HEK293T (cell line): ENCODE measurements at regions not wholly inside any gene's neighbourhood (a gene's known extent, or its start where the extent isn't known, plus 50 kb on each side); places are given as distances from the start of the nearest gene placed in this dataset.

Experiments used
- CTCF ChIA-PET: fragments of 350-600 bp; formaldehyde crosslinking; extraction: SDS; loops from one replicate; lab custom pipeline; 2021; ENCODE audit warnings: antibody characterized with exemption, inconsistent platforms; lab: Yijun Ruan, JAX
- POLR2A ChIA-PET: fragments of 350-600 bp; formaldehyde crosslinking; extraction: SDS; loops from one replicate; lab custom pipeline; 2020; ENCODE audit warnings: antibody characterized with exemption, inconsistent platforms; lab: Yijun Ruan, JAX
- DNase-seq: peaks from one replicate; pipeline ENCODE4 v3.0.0; 2012; ENCODE audit warnings: mixed read lengths; ENCODE audit errors: extremely low spot score
- ARNT ChIP-seq: fragments of 450-650 bp; IDR thresholded peaks from 2 replicates; pipeline ENCODE4 v1.6.1; 2017; ENCODE audit warnings: mild to moderate bottlenecking
- BHLHE40 ChIP-seq: fragments of 450-650 bp; IDR thresholded peaks from 2 replicates; pipeline ENCODE4 v1.6.1; 2016; ENCODE audit warnings: mild to moderate bottlenecking, moderate library complexity, borderline replicate concordance
- CTBP1 ChIP-seq: fragments of 450-650 bp; IDR thresholded peaks from 2 replicates; pipeline ENCODE4 v1.6.1; 2016; ENCODE audit warnings: borderline replicate concordance
- ELF4 ChIP-seq: fragments of 450-650 bp; IDR thresholded peaks from 2 replicates; pipeline ENCODE4 v1.6.1; 2017; ENCODE audit warnings: antibody characterized with exemption
- FOXA1 ChIP-seq: fragments of 450-650 bp; IDR thresholded peaks from 2 replicates; pipeline ENCODE4 v1.6.1; 2016; ENCODE audit warnings: mild to moderate bottlenecking
- FOXK2 ChIP-seq: fragments of 450-650 bp; IDR thresholded peaks from 2 replicates; pipeline ENCODE4 v1.6.1; 2016; ENCODE audit warnings: mild to moderate bottlenecking
- FOXM1 ChIP-seq: fragments of 450-650 bp; IDR thresholded peaks from 2 replicates; pipeline ENCODE4 v1.6.1; 2017; ENCODE audit warnings: mild to moderate bottlenecking, borderline replicate concordance
- HDGF ChIP-seq: fragments of 450-650 bp; IDR thresholded peaks from 2 replicates; pipeline ENCODE4 v1.6.1; 2017; ENCODE audit warnings: antibody characterized with exemption, borderline replicate concordance
- L3MBTL2 ChIP-seq: fragments of 450-650 bp; conservative IDR thresholded peaks from 2 replicates; pipeline ENCODE4 v1.6.1; 2016; ENCODE audit warnings: mild to moderate bottlenecking
- LEF1 ChIP-seq: fragments of 450-650 bp; IDR thresholded peaks from 2 replicates; pipeline ENCODE4 v1.6.1; 2017; ENCODE audit warnings: mild to moderate bottlenecking, borderline replicate concordance
- NFRKB ChIP-seq: fragments of 450-650 bp; IDR thresholded peaks from 2 replicates; pipeline ENCODE4 v1.6.1; 2016; ENCODE audit warnings: mild to moderate bottlenecking, moderate library complexity
- SP1 ChIP-seq: fragments of 450-650 bp; IDR thresholded peaks from 2 replicates; pipeline ENCODE4 v1.6.1; 2017
- SUZ12 ChIP-seq: fragments of 450-650 bp; IDR thresholded peaks from 2 replicates; pipeline ENCODE4 v1.6.1; 2016; ENCODE audit warnings: mild to moderate bottlenecking
- TARDBP ChIP-seq: fragments of 450-650 bp; IDR thresholded peaks from 2 replicates; pipeline ENCODE4 v1.6.1; 2016
- ZNF384 ChIP-seq: fragments of 450-650 bp; IDR thresholded peaks from 2 replicates; pipeline ENCODE4 v1.6.1; 2016
- TF ChIP-seq, protein P1 (sequence below): fragments of 450-650 bp; IDR thresholded peaks from 2 replicates; pipeline ENCODE4 v1.6.1; 2016

DNA sequence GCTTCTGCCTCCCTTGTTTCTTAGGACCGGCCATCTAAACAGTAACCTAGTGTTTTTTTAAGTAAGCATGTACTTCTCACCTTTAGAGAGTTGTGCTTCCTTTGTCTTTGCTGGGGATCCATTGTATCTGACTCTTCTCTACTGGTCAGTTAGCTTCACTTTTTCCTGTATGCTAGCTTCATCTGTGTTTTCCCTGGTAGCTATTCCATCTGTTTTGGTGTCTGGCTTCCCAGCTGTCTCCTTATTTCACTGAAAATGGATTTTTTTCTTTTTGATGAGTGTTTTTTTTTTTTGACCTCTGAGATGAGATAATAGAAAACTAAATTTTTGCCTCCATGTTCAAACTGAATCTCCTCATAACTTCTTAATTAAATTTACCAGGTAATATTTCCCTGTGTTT, 637.0 kb upstream of the SLC10A2 start:
- POLR2A ChIA-PET, result no interaction called here
- TF ChIP-seq FOXK2, result no peak
- TF ChIP-seq ZNF384, result no peak
- TF ChIP-seq LEF1, result no peak
- no peak for TF ChIP-seq NFRKB
- TF ChIP-seq L3MBTL2, result no peak
- no peak for TF ChIP-seq ELF4
- no peak for TF ChIP-seq SP1
- TF ChIP-seq FOXM1, result no peak
- no peak for TF ChIP-seq BHLHE40
- TF ChIP-seq TARDBP, result no peak
- TF ChIP-seq CTBP1, result no peak
- no peak for TF ChIP-seq FOXA1
- TF ChIP-seq ARNT, result no peak
- no peak for TF ChIP-seq SUZ12
- TF ChIP-seq HDGF, result no peak
- CTCF ChIA-PET, result no interaction called here
- no peak for DNase-seq

DNA sequence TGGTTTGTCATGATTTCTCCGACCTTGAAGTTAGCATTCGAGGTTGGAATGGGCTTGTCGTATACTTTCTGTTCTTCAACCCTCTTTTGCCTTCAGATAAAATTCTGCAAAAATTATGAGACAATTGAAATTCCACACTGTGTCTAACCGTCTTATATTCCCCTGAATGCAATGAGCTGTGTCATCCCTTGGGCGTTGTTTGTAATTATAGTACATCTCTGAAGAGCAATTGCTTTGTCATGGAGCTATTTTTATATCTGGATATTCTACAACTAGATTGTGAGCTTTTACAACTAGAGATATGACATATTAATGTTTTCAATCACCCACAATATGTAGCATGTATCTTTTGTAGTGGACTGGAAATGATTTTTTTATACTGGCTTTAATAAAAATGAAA, 631.8 kb upstream of the SLC10A2 start:
- CTCF ChIA-PET, result no interaction called here
- DNase-seq, result no peak
- POLR2A ChIA-PET, result no interaction called here
- no peak for TF ChIP-seq FOXA1
- no peak for TF ChIP-seq SUZ12
- TF ChIP-seq SP1, result no peak
- TF ChIP-seq, protein P1, sequence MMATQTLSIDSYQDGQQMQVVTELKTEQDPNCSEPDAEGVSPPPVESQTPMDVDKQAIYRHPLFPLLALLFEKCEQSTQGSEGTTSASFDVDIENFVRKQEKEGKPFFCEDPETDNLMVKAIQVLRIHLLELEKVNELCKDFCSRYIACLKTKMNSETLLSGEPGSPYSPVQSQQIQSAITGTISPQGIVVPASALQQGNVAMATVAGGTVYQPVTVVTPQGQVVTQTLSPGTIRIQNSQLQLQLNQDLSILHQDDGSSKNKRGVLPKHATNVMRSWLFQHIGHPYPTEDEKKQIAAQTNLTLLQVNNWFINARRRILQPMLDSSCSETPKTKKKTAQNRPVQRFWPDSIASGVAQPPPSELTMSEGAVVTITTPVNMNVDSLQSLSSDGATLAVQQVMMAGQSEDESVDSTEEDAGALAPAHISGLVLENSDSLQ, result no peak
- no peak for TF ChIP-seq ELF4
- no peak for TF ChIP-seq ARNT
- no peak for TF ChIP-seq FOXM1
- no peak for TF ChIP-seq HDGF
- no peak for TF ChIP-seq CTBP1
- no peak for TF ChIP-seq TARDBP
- TF ChIP-seq L3MBTL2, result no peak

DNA sequence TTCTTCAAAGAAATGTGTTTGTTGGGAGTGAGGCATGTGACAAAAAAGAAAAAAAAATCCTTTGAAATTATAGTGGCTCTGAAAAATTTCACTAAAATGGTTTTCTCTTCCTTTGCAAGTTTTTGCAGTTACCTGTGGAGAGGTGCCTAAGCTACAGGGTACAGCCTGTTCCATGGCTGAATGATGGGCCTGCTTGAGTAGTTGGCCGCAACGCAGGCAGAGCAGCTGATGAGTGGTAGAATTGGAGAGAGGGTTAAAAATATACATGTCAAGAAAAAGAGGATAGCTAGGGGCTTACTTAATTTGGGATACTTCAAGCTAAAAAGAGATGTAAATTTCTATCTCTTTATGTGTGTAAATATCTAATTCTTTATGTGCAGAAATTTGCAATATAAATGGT, 629.1 kb upstream of the SLC10A2 start:
- POLR2A ChIA-PET, result no interaction called here
- TF ChIP-seq, protein P1, result no peak
- TF ChIP-seq SP1 (no peak), LEF1 (no peak), SUZ12 (no peak), CTBP1 (no peak), BHLHE40 (no peak), HDGF (no peak), FOXK2 (no peak), ELF4 (no peak), FOXM1 (no peak), L3MBTL2 (no peak), FOXA1 (no peak), ARNT (no peak), TARDBP (no peak), NFRKB (no peak), ZNF384 (no peak)

DNA sequence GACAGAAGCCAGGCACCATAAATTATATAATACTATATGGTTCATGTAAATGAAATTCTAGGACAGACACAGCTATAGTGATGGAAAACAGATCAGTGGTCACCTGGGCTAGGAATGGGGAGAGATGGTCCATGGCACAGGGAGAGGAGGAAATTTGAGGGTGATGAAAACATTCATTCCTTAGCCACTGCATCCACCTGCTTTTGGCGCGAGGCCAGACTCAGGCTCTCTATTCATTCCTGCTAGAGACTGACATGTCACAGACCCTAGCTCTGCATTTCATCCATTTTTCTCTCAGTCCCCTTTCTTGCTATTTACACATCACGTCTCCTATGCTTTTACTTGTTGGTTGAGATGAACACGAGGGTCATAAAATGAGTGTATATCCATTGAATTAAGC, 628.3 kb upstream of the SLC10A2 start:
- ChIA-PET CTCF (no interaction called here), POLR2A (no interaction called here)
- no peak for DNase-seq
- no peak for TF ChIP-seq ARNT
- TF ChIP-seq ZNF384, result no peak
- TF ChIP-seq FOXM1, result no peak
- TF ChIP-seq, protein P1, result no peak
- TF ChIP-seq L3MBTL2, result no peak
- TF ChIP-seq ELF4, result no peak
- no peak for TF ChIP-seq SP1
- no peak for TF ChIP-seq CTBP1
- no peak for TF ChIP-seq BHLHE40
- no peak for TF ChIP-seq HDGF
- TF ChIP-seq FOXK2, result no peak
- TF ChIP-seq FOXA1, result no peak
- no peak for TF ChIP-seq TARDBP
- no peak for TF ChIP-seq SUZ12
- TF ChIP-seq LEF1, result no peak
- no peak for TF ChIP-seq NFRKB

More for the DNA sequence above, 629.1 kb upstream of the SLC10A2 start:
- CTCF ChIA-PET, result no interaction called here
- no peak for DNase-seq

DNA sequence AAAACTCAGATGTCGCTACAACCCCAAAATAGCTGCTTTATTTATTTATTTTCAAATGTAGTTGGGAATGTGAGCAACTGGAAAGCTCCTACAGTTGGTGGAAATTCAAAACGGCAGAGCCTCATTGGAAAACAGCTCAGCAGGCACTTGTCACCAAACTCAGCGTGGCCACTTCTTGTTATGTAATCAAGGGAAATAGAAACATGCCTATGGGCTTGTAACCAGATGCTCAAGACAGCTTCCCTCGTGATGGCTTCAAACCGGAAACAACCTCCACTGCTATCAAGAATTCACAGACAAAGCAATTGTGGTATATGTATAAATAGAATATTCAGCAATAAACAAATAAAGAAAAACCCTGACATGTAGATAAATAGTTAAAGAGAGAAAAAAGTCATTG, 627.8 kb upstream of the SLC10A2 start:
- CTCF ChIA-PET, result no interaction called here
- TF ChIP-seq FOXM1 (no peak), TARDBP (no peak), SP1 (no peak), SUZ12 (no peak), CTBP1 (no peak), FOXA1 (no peak), LEF1 (no peak), ELF4 (no peak)
- TF ChIP-seq, protein P1, result no peak
- POLR2A ChIA-PET, result no interaction called here

DNA sequence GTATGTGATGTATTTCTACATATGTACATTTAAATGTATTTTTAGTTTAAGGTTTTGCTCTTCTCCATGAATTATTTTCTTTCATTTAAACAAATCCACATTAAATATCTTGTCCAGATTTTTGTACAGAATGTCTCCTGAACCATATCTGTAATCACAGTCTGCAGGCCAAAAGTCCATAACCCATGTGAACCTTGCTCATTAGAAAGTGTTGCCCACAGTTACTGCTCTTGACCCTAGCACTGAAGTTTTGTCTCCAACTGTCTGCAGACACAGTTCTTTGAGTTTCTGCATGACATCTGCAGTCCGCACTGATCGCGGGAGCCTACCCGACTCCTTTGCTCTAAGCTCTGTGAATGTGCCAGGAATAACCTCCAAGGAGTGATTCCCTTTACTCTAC, 626.2 kb upstream of the SLC10A2 start:
- DNase-seq, result no peak
- POLR2A ChIA-PET, result no interaction called here
- CTCF ChIA-PET, result no interaction called here
- TF ChIP-seq HDGF (no peak), ARNT (no peak), FOXA1 (no peak), ZNF384 (no peak), TARDBP (no peak), SUZ12 (no peak), BHLHE40 (no peak), FOXK2 (no peak), FOXM1 (no peak), LEF1 (no peak), SP1 (no peak), L3MBTL2 (no peak), NFRKB (no peak), CTBP1 (no peak), ELF4 (no peak)
- TF ChIP-seq, protein P1, result no peak

More for the DNA sequence above, 627.8 kb upstream of the SLC10A2 start:
- DNase-seq, result no peak
